ENCODE measurements at regions not wholly inside any gene's neighbourhood (a gene's known extent, or its start where the extent isn't known, plus 50 kb on each side); places are given as distances from the start of the nearest gene placed in this dataset.
A peak's percentile ranks its signal among the peaks of the same experiment; 100 is the strongest.

DNA sequence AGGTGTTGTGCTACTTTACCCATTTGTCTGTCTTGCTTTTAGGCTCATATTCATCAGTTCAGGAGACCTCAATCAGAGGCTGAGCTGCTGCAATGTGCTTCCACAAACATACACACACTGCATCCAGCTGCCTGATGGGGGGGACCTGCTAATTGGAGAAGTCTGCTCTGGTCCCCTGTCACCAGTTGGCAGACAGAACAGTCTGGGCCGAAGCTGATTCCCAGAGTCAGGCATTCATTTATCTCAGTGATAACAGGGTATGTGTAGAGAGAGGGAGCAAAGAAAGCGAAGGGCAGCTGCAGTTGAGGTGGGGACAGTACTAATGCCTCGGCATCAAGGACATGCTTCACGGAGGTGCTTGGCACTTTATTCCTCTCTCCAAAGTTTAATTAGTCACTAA lies 584.3 kb upstream of the PIK3C3 start:
- H3K4me3 ChIP-seq, result no peak overlapping the region
- H3K27me3 ChIP-seq, result no peaks in the 10 kb centered on the region
- H3K9me3 ChIP-seq, result no peaks in the 10 kb centered on the region
- DNase-seq, result no peak
- no peaks in the 10 kb centered on the region for H3K36me3 ChIP-seq

- Histone ChIP-seq H3K27me3 (no peaks in the 10 kb centered on the region), H3K36me3 (no peaks in the 10 kb centered on the region), H3K4me3 (no peak overlapping the region), H3K9me3 (no peaks in the 10 kb centered on the region)
- no peak for DNase-seq
These were observed 597.3 kb upstream of the PIK3C3 start for GRCh38 chr18:41357708-41358107.

DNA sequence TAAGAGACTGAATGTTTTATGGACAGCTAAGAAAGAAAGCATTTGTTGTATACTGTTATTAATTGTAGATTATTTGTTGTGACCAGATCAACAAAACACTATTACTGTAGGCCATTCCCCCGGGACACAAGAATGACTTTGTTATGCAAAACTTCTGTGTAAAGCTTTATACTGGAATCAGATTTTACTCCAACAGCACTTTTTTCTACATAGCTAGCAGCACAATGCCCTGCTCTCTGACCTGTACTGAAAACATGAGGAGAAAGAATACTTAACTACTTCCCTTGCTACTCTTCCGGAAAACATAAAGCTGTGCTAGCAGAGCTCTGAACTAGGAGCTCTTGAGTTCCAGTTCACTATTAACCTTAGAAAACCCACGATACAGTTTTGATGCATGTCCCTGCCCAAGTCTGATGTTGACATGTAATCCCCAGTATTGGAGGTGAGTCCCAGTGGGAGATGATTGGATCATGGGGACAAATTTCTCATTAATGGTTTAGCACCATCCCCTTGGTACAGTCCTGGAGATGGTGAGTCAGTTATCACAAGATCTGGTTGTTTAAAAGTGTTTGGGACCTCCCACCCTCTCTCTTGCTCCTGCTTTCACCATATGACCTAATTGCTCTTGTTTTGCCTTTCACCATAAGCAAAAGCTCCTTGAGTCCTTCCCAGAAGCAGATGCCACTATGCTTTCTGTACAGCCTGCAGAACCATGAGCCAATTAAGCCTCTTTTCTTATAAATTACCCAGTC lies 601.1 kb upstream of the PIK3C3 start:
- Histone ChIP-seq H3K36me3 (no peaks in the 10 kb centered on the region), H3K9me3 (no peaks in the 10 kb centered on the region), H3K4me3 (no peak overlapping the region), H3K27me3 (no peaks in the 10 kb centered on the region)
- no peak for DNase-seq

GRCh38 chr18:41351430-41351829 lies 603.6 kb upstream of the PIK3C3 start:
- no peaks in the 10 kb centered on the region for H3K36me3 ChIP-seq
- no peaks in the 10 kb centered on the region for H3K9me3 ChIP-seq
- no peak for DNase-seq
- no peak overlapping the region for H3K4me3 ChIP-seq
- no peaks in the 10 kb centered on the region for H3K27me3 ChIP-seq

- no peaks in the 10 kb centered on the region for H3K36me3 ChIP-seq
- DNase-seq, result no peak
- H3K9me3 ChIP-seq, result no peaks in the 10 kb centered on the region
- no peak overlapping the region for H3K4me3 ChIP-seq
- no peaks in the 10 kb centered on the region for H3K27me3 ChIP-seq
These were observed 608.0 kb upstream of the PIK3C3 start for GRCh38 chr18:41347057-41347456.

- Histone ChIP-seq H3K9me3 (no peaks in the 10 kb centered on the region), H3K36me3 (no peaks in the 10 kb centered on the region), H3K27me3 (no peaks in the 10 kb centered on the region), H3K4me3 (no peak overlapping the region)
- DNase-seq, result no peak
These were observed 611.2 kb upstream of the PIK3C3 start for GRCh38 chr18:41343808-41344207.

DNA sequence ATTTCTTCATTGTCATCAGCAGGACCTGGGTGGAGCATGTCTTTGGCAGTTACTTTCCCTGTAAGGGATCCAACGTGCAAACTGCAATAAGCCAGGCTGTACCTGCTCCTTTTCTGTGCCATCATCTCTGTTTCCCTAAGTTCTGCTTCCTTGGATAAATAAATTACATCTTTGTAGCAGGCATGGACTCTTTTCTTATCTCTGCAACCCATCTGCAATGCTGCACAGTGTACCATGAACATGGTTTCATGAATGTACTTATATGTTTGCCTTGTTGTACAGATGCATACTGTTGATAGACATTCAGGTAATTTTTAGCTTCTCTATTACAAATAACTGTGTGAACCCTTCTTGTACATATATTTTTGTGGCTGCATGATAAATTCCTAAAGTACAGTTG lies 616.7 kb upstream of the PIK3C3 start:
- no peak overlapping the region for H3K4me3 ChIP-seq
- no peaks in the 10 kb centered on the region for H3K36me3 ChIP-seq
- no peaks in the 10 kb centered on the region for H3K9me3 ChIP-seq
- no peaks in the 10 kb centered on the region for H3K27me3 ChIP-seq
- DNase-seq, result no peak

DNA sequence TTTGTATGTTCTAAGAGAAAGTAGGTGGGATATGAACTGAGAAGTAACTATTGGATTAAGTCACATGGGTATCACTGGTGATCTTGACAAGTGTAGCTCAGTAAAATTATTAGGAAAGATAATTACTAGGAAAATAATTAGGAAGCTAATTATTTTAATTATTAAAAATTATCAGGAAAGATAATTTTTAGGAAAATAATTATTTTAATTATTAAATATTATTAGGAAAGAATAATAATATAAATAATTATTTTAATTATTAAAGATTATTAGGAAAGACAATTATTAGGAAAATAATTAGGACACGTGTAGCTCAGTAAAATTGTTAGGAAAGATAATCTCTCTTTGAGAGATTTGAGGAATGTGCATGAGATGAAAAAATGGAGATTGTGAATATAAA lies 623.4 kb upstream of the PIK3C3 start:
- Histone ChIP-seq H3K4me3 (no peak overlapping the region), H3K9me3 (no peaks in the 10 kb centered on the region), H3K36me3 (no peaks in the 10 kb centered on the region), H3K27me3 (no peaks in the 10 kb centered on the region)
- no peak for DNase-seq

GRCh38 chr18:41326311-41326710 lies 628.7 kb upstream of the PIK3C3 start:
- no peaks in the 10 kb centered on the region for H3K27me3 ChIP-seq
- no peak overlapping the region for H3K4me3 ChIP-seq
- no peaks in the 10 kb centered on the region for H3K9me3 ChIP-seq
- DNase-seq, result no peak
- no peaks in the 10 kb centered on the region for H3K36me3 ChIP-seq

DNA sequence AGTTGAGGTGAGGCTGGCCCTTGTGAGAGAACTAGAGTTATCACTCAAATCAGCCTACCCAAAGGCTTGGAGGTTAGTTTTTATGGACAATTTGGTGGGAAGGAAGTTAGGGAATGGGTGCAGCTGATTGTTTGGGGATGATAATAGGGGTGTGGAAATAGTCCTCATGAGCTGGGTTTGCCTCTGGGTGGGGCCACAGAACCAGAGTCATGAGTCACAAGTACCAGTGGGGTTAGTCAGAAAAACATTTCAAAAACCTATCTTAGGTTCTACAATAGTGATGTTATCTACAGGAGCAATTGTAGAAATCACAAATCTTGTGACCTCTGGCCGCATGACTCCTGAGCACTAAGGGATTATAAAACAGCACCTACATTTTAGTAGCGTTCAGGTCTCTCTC lies 630.1 kb upstream of the PIK3C3 start:
- H3K36me3 ChIP-seq, result no peaks in the 10 kb centered on the region
- no peaks in the 10 kb centered on the region for H3K9me3 ChIP-seq
- H3K4me3 ChIP-seq, result no peak overlapping the region
- no peaks in the 10 kb centered on the region for H3K27me3 ChIP-seq
- DNase-seq, result peak; percentile 15

GRCh38 chr18:41324020-41324791 lies 630.8 kb upstream of the PIK3C3 start:
- H3K27me3 ChIP-seq, result no peaks in the 10 kb centered on the region
- no peak overlapping the region for H3K4me3 ChIP-seq
- no peaks in the 10 kb centered on the region for H3K36me3 ChIP-seq
- no peak for DNase-seq
- no peaks in the 10 kb centered on the region for H3K9me3 ChIP-seq

DNA sequence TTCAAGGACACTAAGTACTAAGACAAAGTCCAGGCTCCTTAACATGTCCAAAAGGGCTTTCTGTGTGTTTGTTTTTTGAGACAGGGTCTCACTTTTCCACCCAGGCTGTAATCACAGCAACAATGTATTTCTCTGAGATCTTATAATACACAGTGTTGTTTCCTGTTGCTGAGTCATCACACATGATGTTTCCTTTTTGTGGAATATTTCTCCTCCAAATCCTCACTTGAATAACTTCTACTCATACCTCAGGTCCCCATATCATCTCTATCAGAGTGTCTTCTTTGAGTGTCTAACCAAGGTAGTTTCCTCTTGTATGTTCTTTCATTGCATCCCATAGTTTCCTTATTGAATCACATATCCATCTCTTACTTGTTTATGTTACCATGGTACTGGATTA lies 632.0 kb upstream of the PIK3C3 start:
- H3K36me3 ChIP-seq, result no peaks in the 10 kb centered on the region
- DNase-seq, result no peak
- no peaks in the 10 kb centered on the region for H3K9me3 ChIP-seq
- H3K4me3 ChIP-seq, result no peak overlapping the region
- H3K27me3 ChIP-seq, result no peaks in the 10 kb centered on the region

DNA sequence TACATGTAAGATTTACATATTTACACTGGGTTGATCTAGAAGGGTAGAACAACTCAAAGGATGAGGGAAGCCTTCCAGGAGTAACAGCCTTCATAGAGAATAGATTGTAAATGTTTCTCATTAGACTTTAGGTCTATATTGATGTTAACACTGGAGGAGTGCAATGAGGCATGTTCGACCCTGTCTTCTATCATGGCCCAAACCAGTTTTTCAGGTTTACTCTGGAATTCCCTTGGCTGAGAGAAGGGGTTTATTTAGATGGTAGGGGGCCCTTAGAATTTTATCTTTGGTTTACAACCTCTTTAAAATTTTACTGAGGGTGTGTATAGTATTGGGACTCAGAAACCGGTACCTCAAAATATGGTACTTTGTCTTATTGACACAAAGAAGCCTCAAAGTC lies 634.9 kb upstream of the PIK3C3 start:
- Histone ChIP-seq H3K27me3 (no peaks in the 10 kb centered on the region), H3K9me3 (no peaks in the 10 kb centered on the region), H3K36me3 (no peaks in the 10 kb centered on the region), H3K4me3 (no peak overlapping the region)
- DNase-seq, result no peak

DNA sequence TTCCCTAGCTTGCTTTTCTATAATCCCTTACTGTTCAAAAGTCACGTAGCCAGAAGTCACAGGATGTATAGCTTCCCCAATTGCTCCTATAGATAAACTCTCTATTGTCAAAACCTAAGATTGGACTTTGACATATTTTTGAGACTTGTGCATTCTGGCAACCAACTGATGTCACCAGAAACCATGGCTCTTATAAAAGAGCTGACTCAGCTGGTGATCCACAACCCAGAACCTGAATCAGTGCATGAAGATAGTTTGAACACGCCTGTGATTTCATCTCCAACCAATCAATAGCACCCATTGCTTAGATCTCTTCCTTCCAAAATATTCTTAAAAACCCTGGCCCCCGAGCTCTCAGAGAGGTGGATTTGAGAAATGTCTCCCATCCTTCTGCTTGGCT lies 639.9 kb upstream of the PIK3C3 start:
- DNase-seq, result no peak
- H3K9me3 ChIP-seq, result no peaks in the 10 kb centered on the region
- no peaks in the 10 kb centered on the region for H3K36me3 ChIP-seq
- no peaks in the 10 kb centered on the region for H3K27me3 ChIP-seq
- H3K4me3 ChIP-seq, result no peak overlapping the region

- H3K27me3 ChIP-seq, result no peaks in the 10 kb centered on the region
- DNase-seq, result no peak
- no peaks in the 10 kb centered on the region for H3K9me3 ChIP-seq
- H3K4me3 ChIP-seq, result no peak overlapping the region
- no peaks in the 10 kb centered on the region for H3K36me3 ChIP-seq
These were observed 643.2 kb upstream of the PIK3C3 start for GRCh38 chr18:41311571-41312547.

DNA sequence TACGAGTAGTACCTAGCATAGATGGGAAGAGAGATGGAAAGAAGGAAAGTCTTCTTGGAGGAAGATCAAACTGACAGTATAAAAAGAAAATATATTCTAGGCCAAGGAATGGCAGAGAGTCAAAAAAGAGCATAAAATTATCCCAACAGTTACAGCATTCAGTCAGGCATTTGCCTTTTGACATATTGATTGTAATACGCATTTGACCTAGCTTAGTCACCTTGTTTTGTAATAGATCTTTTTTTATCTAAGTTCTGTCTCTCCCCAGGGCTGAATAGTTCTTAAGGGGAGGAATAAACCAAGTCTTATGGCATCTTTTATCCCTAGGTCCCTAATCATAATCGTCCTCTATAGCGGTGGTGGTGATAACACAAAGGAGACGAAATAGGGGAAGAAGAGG lies 657.3 kb upstream of the PIK3C3 start:
- DNase-seq, result no peak
- H3K36me3 ChIP-seq, result no peaks in the 10 kb centered on the region
- H3K27me3 ChIP-seq, result no peaks in the 10 kb centered on the region
- no peak overlapping the region for H3K4me3 ChIP-seq
- no peaks in the 10 kb centered on the region; the same call in 1 of the 2 replicates for H3K9me3 ChIP-seq

GRCh38 chr18:41269294-41269693 lies 685.7 kb upstream of the PIK3C3 start:
- Histone ChIP-seq H3K4me3 (no peak overlapping the region), H3K27me3 (no peaks in the 10 kb centered on the region), H3K9me3 (no peaks in the 10 kb centered on the region), H3K36me3 (no peaks in the 10 kb centered on the region)
- no peak for DNase-seq

All from MG63 (cell line).